H1 (cell line): ENCODE measurements at regions not wholly inside any gene's neighbourhood (a gene's known extent, or its start where the extent isn't known, plus 50 kb on each side); places are given as distances from the start of the nearest gene placed in this dataset.

ENCODE experiments used
- CTCF ChIA-PET: fragments of 300-600 bp; sonication (Branson Sonifier 250); formaldehyde crosslinking; loops from one replicate; lab custom pipeline; 2021; ENCODE audit not compliant: partially characterized antibody; lab: Charles Lee
- POLR2A ChIA-PET: fragments of 300-600 bp; sonication (Branson Sonifier 250); formaldehyde crosslinking; loops from one replicate; lab custom pipeline; 2021; ENCODE audit warnings: inconsistent platforms; ENCODE audit not compliant: partially characterized antibody; lab: Charles Lee
- DNase-seq, 2 experiments: peaks; one replicate each; pipeline versions ENCODE4 v3.0.0 to v3.0.0-alpha.2; 2010 to 2022; ENCODE audit warnings: low spot score in 2 of 2, low read depth in 1 of 2, mixed read lengths in 1 of 2
- FAIRE-seq: peaks from 2 replicates; lab custom pipeline; 2011; peaks lifted over from hg19 to GRCh38; lab: Jason Lieb, UNC
- H2AFZ ChIP-seq: 2 replicates; pipeline ENCODE4 v1.8.1; 2012; ENCODE audit warnings: low read length, inconsistent platforms
- H2AK5ac ChIP-seq: 2 replicates; pipeline ENCODE4 v1.6.1; 2013; ENCODE audit warnings: low read depth, low read length
- H2BK120ac ChIP-seq: replicated peaks from 2 replicates; pipeline ENCODE3; 2013; ENCODE audit warnings: low read depth, low read length, inconsistent platforms
- H2BK12ac ChIP-seq: 2 replicates; pipeline ENCODE4 v1.6.1; 2013; ENCODE audit warnings: low read depth, low read length
- H2BK15ac ChIP-seq: 2 replicates; pipeline ENCODE4 v1.6.1; 2013; ENCODE audit warnings: low read length
- H2BK20ac ChIP-seq: 2 replicates; pipeline ENCODE4 v1.6.1; 2013; ENCODE audit warnings: low read length
- H2BK5ac ChIP-seq: 2 replicates; pipeline ENCODE4 v1.6.1; 2013; ENCODE audit warnings: low read depth, low read length
- H3K14ac ChIP-seq: 2 replicates; pipeline ENCODE4 v1.6.1; 2013; ENCODE audit warnings: inconsistent platforms; ENCODE audit not compliant: insufficient read length
- H3K18ac ChIP-seq: 2 replicates; pipeline ENCODE4 v1.6.1; 2013; ENCODE audit warnings: low read length; ENCODE audit errors: extremely low read depth
- H3K23ac ChIP-seq: 2 replicates; pipeline ENCODE4 v1.6.1; 2013; ENCODE audit warnings: inconsistent platforms; ENCODE audit not compliant: insufficient read length
- H3K23me2 ChIP-seq: 2 replicates; pipeline ENCODE4 v1.6.1; 2013; ENCODE audit warnings: low read depth, low read length
- H3K27ac ChIP-seq: 2 replicates; pipeline ENCODE4 v1.6.1; 2011; ENCODE audit warnings: low read depth, low read length, inconsistent platforms
- H3K27me3 ChIP-seq, 4 experiments: replicated peaks in 1 of 4; 1 replicate in 1 of 4; 2 replicates in 3 of 4; pipeline versions ENCODE4 v1.6.1 to v1.8.1; 2011 to 2013; ENCODE audit warnings: low read length in 3 of 4, mild to moderate bottlenecking in 3 of 4, inconsistent platforms in 2 of 4, mixed read lengths in 2 of 4, moderate library complexity in 1 of 4; ENCODE audit not compliant: control insufficient read depth in 3 of 4, insufficient read depth in 3 of 4; ENCODE audit errors: extremely low read depth in 1 of 4
- H3K36me3 ChIP-seq, 4 experiments: 2 replicates each; pipeline versions ENCODE4 v1.6.1 to v1.8.1; 2011 to 2013; ENCODE audit warnings: mild to moderate bottlenecking in 4 of 4, low read length in 3 of 4, moderate library complexity in 2 of 4, control low read depth in 1 of 4, inconsistent platforms in 1 of 4; ENCODE audit not compliant: insufficient read depth in 4 of 4, control insufficient read depth in 2 of 4
- H3K4ac ChIP-seq: replicated peaks from 2 replicates; pipeline ENCODE3; 2013; ENCODE audit warnings: low read length, low read depth, mixed read lengths, inconsistent platforms; ENCODE audit not compliant: insufficient read length
- H3K4me1 ChIP-seq, 4 experiments: replicated peaks in 1 of 4; 1 replicate in 1 of 4; 2 replicates in 3 of 4; pipeline versions ENCODE4 v1.6.1 to v1.8.1; 2011 to 2013; ENCODE audit warnings: low read length in 3 of 4, inconsistent platforms in 2 of 4, mixed read lengths in 1 of 4; ENCODE audit not compliant: insufficient read depth in 4 of 4, control insufficient read depth in 3 of 4
- H3K4me2 ChIP-seq, 2 experiments: 2 replicates each; pipeline versions ENCODE4 v1.6.1 to v1.8.1; 2011 to 2013; ENCODE audit warnings: low read depth in 2 of 2, low read length in 2 of 2, control low read depth in 1 of 2, inconsistent platforms in 1 of 2, mild to moderate bottlenecking in 1 of 2; ENCODE audit not compliant: insufficient read depth in 1 of 2
- H3K4me3 ChIP-seq, 4 experiments: fragments of 200-600, 300-600 bp in 1 of 4; sonication (generic), shearing (Covaris generic), sonication (Bioruptor Twin) in 1 of 4; 2 replicates each; pipeline versions ENCODE4 v1.5.1 to v1.8.1; 2011 to 2016; ENCODE audit warnings: low read length in 4 of 4, low read depth in 3 of 4, control low read depth in 2 of 4, inconsistent platforms in 2 of 4, mild to moderate bottlenecking in 2 of 4, mixed read lengths in 1 of 4, moderate library complexity in 1 of 4; ENCODE audit not compliant: insufficient read depth in 2 of 4; ENCODE audit errors: extremely low read depth in 1 of 4
- H3K56ac ChIP-seq: replicated peaks from 2 replicates; pipeline ENCODE3; 2013; ENCODE audit warnings: low read depth, mild to moderate bottlenecking, mixed read lengths, low read length, inconsistent platforms; ENCODE audit not compliant: insufficient read length
- H3K79me1 ChIP-seq: 2 replicates; pipeline ENCODE4 v1.6.1; 2013; ENCODE audit warnings: low read depth, low read length, control low read depth
- H3K79me2 ChIP-seq, 2 experiments: 2 replicates each; pipeline versions ENCODE4 v1.6.1 to v1.8.1; 2012 to 2013; ENCODE audit warnings: low read length in 2 of 2, mild to moderate bottlenecking in 2 of 2, inconsistent platforms in 1 of 2; ENCODE audit not compliant: insufficient read depth in 2 of 2, control insufficient read depth in 1 of 2
- H3K9ac ChIP-seq, 4 experiments: replicated peaks in 1 of 4; 1 replicate in 1 of 4; 2 replicates in 3 of 4; pipeline versions ENCODE4 v1.6.1 to v1.8.1; 2011 to 2013; ENCODE audit warnings: low read depth in 3 of 4, low read length in 3 of 4, control low read depth in 2 of 4, mild to moderate bottlenecking in 2 of 4, moderate library complexity in 2 of 4, inconsistent platforms in 1 of 4; ENCODE audit errors: extremely low read depth in 1 of 4
- H3K9me3 ChIP-seq, 2 experiments: 2 replicates each; pipeline versions ENCODE4 v1.6.1 to v1.8.1; 2012 to 2013; ENCODE audit warnings: mild to moderate bottlenecking in 2 of 2, moderate library complexity in 2 of 2, control low read depth in 1 of 2, inconsistent platforms in 1 of 2, low read depth in 1 of 2, low read length in 1 of 2, mixed read lengths in 1 of 2; ENCODE audit not compliant: insufficient read depth in 2 of 2
- H4K20me1 ChIP-seq, 2 experiments: replicated peaks in 1 of 2; 2 replicates each; pipeline versions ENCODE3 to v1.8.1; 2011 to 2013; ENCODE audit warnings: inconsistent platforms in 2 of 2, low read length in 2 of 2, mild to moderate bottlenecking in 1 of 2; ENCODE audit not compliant: insufficient read depth in 2 of 2, control insufficient read depth in 1 of 2
- H4K5ac ChIP-seq: 2 replicates; pipeline ENCODE4 v1.6.1; 2013; ENCODE audit warnings: low read length, low read depth, mixed read lengths, inconsistent platforms; ENCODE audit not compliant: insufficient read length
- H4K8ac ChIP-seq: 2 replicates; pipeline ENCODE4 v1.8.0; 2013; ENCODE audit warnings: mild to moderate bottlenecking, moderate library complexity, low read length, inconsistent platforms; ENCODE audit not compliant: insufficient read depth; ENCODE audit errors: extremely low read depth
- H4K91ac ChIP-seq: replicated peaks from 2 replicates; pipeline ENCODE3; 2013; ENCODE audit warnings: low read length, mixed read lengths, inconsistent platforms; ENCODE audit not compliant: insufficient read length
- SRF ChIP-seq: IDR thresholded peaks from 2 replicates; pipeline ENCODE4 v1.6.1; 2011; ENCODE audit warnings: mild to moderate bottlenecking, low read depth, low read length, moderate library complexity
- WGBS, 2 experiments: shearing (Covaris generic) in 1 of 2; methylation state at CpG; one replicate each; pipeline versions ENCODE4 v1.1.6 to v1.1.7; 2013 to 2015; ENCODE audit warnings: low lambda C conversion rate in 2 of 2, mixed read lengths in 2 of 2, inconsistent platforms in 1 of 2, low coverage in 1 of 2, missing lambda C conversion rate in 1 of 2; ENCODE audit not compliant: insufficient replicate concordance in 2 of 2, insufficient coverage in 1 of 2, insufficient read length in 1 of 2; ENCODE audit errors: extremely low coverage in 1 of 2, missing lambda C conversion rate in 1 of 2; 5-methylcytosine and 5-hydroxymethylcytosine counted together
- TF ChIP-seq, protein P1 (sequence below): IDR thresholded peaks from 2 replicates; pipeline ENCODE4 v1.6.1; 2012; ENCODE audit warnings: inconsistent platforms

DNA sequence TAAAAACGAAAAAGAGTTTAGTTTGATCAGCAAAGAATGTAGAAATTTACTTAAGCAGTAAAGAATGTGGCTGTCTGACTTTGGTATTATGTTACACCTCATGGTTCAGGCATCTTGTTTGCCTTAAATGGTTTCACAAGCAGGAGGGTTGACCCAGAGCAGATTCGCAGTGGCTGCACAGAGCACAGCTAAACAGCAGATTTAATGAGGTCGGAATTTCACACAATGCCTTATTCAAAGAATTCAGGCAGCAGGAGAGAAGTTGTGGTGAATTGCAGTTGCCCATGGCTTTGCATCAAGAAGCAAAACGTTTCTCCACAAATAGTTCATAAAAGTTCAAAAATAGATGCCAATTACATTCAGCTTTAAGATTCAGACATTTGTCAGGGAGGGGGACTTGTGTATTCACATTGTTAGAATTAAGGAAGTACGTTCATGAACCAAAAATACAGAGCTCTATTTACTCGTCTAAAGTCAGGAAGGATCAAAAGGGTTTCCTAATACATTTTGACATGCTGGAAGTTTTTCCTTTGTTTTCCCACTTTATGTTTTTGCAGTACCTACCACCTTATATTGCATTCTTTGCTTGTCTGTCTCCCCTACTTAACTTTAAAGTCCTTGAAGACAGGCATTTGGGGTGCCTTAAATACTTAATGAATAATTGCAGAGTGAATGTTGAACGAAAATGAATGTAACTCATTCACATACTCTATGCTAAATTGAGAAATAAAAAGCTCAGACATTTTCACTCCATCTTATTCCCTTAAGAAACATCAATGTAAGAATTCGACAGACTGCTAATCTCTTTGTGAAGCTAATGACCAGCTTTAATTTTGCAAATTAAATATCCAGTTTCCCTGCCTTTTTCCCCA is 1163.6 kb upstream of the CITED2 start:
- Histone ChIP-seq H3K79me1 (no peaks in the 10 kb centered on the region), H3K23me2 (no peaks in the 10 kb centered on the region), H3K79me2 (no peaks in the 10 kb centered on the region), H3K36me3 (no peaks in the 10 kb centered on the region), H2BK15ac (no peak overlapping the region), H3K14ac (no peak overlapping the region), H4K5ac (no peak overlapping the region), H2BK5ac (no peak overlapping the region; the same call in 1 of the 2 replicates), H3K9me3 (no peaks in the 10 kb centered on the region), H4K8ac (no peak overlapping the region), H3K9ac (no peak overlapping the region), H3K27me3 (no peaks in the 10 kb centered on the region), H3K18ac (no peak overlapping the region; the same call in 1 of the 2 replicates), H2BK120ac (no peak overlapping the region), H4K20me1 (no peaks in the 10 kb centered on the region), H3K56ac (no peak overlapping the region), H2BK20ac (0 out of 2 replicates have a peak overlapping the region, but pooled peaks have one; percentile 23), H3K4me1 (peaks cover 0 to 8% (median 1%) of the 10 kb centered on the region in 4 experiments; a peak in 2 of 7 replicates), H3K23ac (no peak overlapping the region), H2BK12ac (no peak overlapping the region), H2AFZ (peak overlapping the region; percentile 18; the same call in 1 of the 2 replicates), H2AK5ac (no peak overlapping the region), H3K4me3 (no peak overlapping the region), H3K4me2 (0 out of 4 replicates have a peak overlapping the region, but pooled peaks of 1 of the 2 experiments have one; percentile 5), H4K91ac (no peak overlapping the region), H3K27ac (peak overlapping the region; percentile 37; the same call in 1 of the 2 replicates), H3K4ac (no peak overlapping the region)
- POLR2A ChIA-PET: no interaction called here
- DNase-seq (peak in 1 of 2 experiments; percentile 21), FAIRE-seq (peak; percentile 79)
- CTCF ChIA-PET: interaction anchor here (0.8 to 1.4 kb wide), 2 partner anchors 9 to 445 kb away, joined by 3 read pairs; no protein-coding TSS in a partner anchor
- TF ChIP-seq, protein P1, sequence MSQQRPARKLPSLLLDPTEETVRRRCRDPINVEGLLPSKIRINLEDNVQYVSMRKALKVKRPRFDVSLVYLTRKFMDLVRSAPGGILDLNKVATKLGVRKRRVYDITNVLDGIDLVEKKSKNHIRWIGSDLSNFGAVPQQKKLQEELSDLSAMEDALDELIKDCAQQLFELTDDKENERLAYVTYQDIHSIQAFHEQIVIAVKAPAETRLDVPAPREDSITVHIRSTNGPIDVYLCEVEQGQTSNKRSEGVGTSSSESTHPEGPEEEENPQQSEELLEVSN: no peak
- peak; percentile 74 for TF ChIP-seq SRF
- WGBS, 2 experiments: 56% methylated on average over 8 of the region's 8 CpGs; no CpG with 5 or more reads in 1 of the 2 experiments
